ENCODE measurements at regions not wholly inside any gene's neighbourhood (a gene's known extent, or its start where the extent isn't known, plus 50 kb on each side); places are given as distances from the start of the nearest gene placed in this dataset.
"Not testable (repeated sequence)": the region's sequence is repeated elsewhere in the genome, so short reads cannot be mapped to it uniquely, and the experiment has no call there.

DNA sequence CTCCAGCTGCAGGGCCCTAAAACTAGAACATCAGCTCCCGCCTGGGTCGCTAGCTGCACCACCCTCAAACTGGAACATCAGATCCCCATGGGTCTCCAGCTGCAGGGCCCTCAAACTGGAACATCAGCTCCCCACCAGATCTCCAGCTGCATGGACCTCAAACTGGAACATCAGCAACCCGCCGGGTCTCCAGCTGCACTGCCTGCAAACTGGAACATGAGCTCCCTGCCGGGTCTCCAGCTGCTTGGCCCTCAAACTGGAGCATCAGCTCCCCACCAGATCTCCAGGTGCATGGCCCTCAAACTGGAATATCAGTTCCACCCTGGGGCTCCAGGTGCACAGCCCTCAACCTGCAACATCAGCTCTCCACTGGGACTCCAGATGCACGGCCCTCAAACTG lies 82.7 kb downstream of the TFRC start:
- not testable (repeated sequence) for DNase-seq

GRCh38 chr3:195996314-195996713 lies 85.6 kb downstream of the TFRC start:
- not testable (repeated sequence) for DNase-seq

- peak; percentile 78 for DNase-seq
These were observed 86.0 kb upstream of the TNK2 start for GRCh38 chr3:195994343-195994742.

GRCh38 chr3:195993671-195994070 lies 85.3 kb upstream of the TNK2 start:
- DNase-seq = not testable (repeated sequence)

GRCh38 chr3:195992956-195993595 lies 84.7 kb upstream of the TNK2 start:
- DNase-seq = not testable (repeated sequence)

DNA sequence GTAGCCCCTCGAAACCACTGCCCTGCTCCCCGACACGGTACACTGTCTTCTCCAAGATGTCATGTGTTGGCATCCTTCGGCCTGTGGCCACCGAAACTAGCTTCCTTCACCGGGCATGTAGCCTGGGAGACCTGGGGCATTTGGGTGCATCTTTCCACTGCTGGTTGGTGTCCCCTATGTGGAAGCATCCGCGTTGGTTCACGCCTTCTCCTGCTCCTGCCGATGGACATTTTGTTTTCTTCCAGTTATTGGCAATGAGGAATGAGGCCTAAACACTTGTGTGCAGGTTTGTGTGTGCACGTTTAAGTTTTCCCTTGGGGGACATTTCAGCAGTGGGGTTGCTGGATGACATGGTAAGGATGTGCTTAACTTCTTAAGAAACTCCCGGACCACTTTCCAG lies 83.6 kb upstream of the TNK2 start:
- not testable (repeated sequence) for DNase-seq

DNA sequence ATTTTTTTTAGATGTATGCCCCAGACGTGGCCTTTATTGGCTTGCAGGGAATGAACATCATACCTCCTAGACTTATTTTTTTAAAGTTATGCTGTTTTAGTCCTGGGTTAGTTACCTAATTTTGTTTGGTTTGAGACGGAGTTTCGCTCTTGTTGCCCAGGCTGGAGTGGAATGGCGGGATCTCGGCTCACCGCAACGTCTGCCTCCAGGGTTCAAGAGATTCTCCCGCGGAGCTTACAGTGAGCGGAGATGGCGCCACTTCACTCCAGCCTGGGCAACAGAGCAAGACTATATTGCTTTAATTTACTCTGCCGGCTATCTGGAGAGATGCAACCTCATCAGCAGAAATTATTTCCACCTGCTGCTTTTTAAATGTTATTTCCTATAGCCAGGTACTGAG lies 82.9 kb upstream of the TNK2 start:
- not testable (repeated sequence) for DNase-seq

- not testable (repeated sequence) for DNase-seq
These were observed 82.5 kb upstream of the TNK2 start for GRCh38 chr3:195990841-195991174.

DNA sequence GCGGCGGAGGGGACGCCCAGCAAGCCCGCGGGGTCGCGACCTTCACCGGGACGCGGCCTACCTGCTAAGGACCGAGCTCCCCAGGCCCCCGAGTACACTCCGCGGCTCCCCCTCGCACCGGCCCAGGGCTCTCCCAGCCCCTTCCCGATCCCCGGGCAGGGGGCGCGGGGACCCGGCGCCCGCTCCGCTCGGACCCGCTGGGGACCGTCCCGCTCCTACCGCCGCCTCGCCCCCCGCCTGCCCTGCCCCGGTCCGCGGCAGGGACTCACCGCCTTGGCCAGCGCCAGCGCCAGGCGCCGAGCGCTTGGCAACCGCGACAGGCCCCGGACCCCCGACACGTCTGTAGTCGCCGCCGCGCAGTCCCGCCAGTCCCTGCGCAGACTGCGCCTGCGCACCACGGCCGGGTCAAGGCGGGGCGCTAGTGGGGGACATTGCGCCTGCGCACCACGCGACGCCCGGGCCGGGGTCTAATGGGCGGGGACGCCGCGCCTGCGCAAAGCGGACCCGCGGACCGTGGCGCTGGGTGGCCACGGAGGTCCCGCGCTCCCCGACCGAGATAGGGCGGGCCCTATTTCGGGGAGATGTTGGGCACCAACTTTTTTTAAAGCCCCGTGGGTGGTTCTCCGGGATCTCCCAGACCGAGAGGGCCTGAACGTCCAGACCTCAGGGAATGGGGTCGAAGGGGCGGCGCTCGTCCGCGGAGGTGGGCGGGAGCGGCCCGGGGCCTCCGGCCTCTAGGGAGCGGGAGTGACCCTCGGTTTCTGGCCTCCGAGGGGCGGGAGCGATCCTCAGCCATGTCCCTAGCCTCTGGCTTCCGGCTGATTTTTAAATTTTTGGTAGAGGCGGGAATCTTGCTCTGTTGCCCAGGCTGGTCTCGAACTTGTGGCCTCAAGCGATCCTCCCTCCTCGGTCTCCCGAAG lies 81.8 kb upstream of the TNK2 start:
- DNase-seq = peak; percentile 99

DNA sequence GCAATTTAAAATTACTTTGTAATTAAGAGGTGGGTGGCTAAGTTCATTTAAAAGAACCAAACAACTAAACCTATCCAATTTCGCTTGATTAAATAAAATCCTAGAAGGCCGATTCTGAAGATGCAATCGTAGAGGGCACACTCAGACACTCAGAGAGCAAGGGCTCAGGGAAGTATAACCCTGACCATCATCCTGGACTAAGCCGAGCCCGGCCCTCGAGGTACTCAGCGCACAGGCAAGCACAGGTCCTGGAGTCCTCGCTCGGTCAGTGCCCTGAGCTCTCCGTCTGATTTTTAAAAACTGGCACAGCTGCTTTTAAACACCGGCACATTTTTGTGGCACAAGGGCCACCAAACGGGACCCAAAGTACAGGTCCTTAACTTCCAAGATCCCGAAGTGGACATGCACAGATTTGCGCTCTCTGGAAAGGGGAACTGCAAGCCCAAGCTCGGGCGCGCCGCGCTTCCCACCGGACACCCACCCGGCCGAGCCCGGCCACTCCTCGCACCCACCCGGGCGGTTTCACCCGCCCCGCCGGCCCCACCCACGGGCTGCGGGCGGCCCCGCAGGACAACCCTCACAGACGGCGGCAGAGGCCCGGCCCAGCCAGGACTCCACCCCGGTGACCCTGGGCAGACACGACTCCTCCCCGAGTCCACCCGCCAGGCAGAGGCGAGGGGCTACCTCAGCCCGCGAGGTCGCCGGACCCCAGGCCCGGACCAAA lies 81.0 kb upstream of the TNK2 start:
- DNase-seq = peak; percentile 38

DNA sequence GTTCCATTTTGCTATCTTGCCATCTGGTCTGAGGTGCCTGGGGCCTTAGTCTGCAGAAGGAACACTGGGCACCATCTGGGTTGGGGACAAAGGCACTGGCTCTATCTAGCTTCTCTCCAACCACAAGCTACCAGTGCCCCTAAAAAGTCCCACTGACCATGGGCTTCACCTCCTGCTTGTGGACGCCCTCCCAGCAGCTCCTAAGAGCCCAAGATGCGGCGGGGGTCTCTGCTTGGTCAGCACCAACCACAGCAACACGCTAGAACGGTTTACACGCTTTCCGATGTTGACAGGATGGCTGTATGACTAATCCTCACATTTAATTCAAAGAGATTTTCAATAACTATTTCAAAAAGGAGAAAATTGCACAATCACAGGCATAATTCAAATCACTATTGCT lies 80.4 kb upstream of the TNK2 start:
- DNase-seq = not testable (repeated sequence)

DNA sequence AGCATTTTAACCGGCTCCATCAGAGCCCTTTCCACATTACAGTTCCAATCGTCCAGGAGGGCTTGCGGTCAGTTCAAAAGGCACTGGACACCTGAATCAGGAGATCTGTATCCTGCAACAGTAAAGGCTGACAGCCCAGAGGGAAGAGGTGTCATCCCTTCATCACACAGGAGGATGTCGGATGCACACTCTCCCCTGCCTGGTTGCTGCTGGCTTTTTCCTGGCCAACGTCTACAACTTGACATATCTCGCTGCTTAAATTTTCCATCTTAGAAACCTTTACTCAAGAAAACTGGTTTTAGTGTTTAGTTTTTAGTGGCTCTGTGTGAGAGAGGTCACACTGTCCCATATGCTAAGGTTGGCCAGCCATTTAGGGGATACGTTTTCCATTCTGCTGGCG lies 78.7 kb upstream of the TNK2 start:
- not testable (repeated sequence) for DNase-seq

DNA sequence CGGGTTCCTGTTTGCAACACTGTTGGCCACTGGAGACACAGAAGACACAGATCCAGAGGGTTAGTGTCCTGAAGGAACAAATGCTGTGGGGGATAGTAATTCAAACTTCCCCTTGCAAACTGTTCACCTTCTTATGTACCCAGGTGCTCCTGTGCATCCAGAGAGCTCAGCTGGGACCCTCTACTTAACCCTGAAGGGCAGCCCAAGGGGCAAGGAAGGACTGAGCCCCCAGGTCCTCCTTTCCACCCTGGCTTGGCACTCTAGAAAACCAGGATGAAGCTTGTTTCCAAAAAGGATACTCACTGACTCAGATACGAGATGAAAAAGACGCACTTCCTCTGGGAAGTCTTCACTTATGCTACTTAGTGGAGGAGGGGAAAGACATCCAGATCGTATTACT lies 78.2 kb upstream of the TNK2 start:
- not testable (repeated sequence) for DNase-seq

- DNase-seq = not testable (repeated sequence)
These were observed 77.1 kb upstream of the TNK2 start for GRCh38 chr3:195985348-195985920.

DNA sequence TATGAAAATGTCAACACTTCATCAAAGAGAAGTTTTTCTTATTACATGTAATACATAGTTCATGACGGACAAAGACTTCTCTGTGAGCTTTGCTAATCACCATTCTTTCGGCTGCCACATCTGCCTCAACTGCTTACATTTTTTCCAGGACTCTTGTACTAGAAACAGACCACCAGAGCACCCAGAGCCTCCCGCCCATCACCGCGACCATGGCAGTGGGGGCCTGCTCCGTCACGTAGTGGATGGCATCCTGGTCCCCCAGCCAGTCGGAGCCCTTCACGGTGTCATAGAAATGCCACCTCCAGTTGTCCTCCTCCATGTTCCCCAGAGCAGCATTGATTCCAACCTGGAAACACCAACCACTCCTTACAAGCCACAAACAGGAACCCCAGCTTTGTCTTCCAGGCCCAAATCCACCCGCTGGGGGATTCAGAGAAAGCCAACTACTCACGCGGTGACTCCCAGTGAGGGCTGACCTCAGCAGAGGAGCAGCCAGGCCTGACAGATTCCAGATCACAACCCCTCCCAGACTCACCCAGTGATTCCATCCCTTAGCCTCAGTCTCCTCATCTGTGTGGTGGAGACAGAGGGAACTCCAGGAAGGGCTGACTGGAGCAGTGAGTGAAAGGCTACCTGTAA lies 76.2 kb upstream of the TNK2 start:
- not testable (repeated sequence) for DNase-seq

GRCh38 chr3:195983880-195984279 lies 75.5 kb upstream of the TNK2 start:
- DNase-seq = not testable (repeated sequence)

DNA sequence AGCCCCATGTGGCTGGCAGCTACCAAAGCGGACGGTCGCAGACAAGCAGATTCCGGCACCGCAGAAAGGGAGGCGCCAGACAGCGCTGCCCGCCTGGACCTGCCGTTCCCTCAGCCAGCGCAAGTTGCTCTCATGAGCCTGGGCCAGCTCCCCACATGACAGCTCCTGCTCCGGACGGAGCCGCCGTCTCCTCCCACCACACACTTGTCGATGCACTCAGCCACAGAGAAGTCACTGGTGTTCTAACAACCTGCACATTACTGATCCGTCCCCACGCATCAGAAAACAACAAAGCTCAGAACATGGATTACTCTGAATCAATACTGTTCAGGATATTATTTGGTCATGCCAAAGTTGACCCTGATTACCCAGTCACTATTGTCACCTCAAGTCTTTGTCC lies 74.4 kb upstream of the TNK2 start:
- not testable (repeated sequence) for DNase-seq

DNA sequence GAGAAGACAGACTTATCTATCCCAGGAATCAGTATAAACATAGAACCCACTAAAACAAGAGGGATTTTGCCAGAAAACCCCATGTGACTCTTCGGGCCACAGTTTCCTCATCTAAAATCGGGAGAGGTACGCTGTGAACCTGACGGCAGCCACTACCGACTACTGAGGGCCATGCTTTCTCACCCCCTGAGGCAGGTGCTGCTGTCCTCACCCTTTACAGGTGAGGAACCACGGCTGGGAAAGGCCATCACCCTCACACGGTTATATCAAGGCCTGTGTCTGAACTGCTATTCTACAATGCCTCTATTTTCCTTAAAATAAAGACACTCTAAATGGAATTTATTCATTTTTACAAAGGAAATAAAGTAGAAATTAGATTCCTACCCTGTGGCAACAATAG lies 73.4 kb upstream of the TNK2 start:
- not testable (repeated sequence) for DNase-seq

DNA sequence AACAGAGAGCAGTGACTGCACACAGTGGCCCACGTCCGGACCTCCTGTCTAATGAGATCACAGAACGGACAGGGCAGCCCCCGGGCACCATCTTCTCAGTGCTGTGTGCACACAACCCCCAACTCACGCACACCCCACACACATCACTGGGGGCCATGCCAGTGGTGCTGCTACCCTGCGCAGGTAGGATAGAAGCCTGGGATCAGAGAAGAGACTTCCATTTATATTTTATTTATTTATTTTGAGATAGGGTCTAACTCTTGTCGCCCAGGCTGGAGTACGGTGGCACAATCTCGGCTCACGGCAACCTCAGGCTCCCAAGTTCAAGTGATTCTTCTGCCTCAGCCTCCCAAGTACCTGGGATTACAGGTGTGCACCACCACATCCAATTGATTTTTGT lies 71.5 kb upstream of the TNK2 start:
- DNase-seq = not testable (repeated sequence)

- DNase-seq = not testable (repeated sequence)
These were observed 70.2 kb upstream of the TNK2 start for GRCh38 chr3:195978585-195978984.

DNA sequence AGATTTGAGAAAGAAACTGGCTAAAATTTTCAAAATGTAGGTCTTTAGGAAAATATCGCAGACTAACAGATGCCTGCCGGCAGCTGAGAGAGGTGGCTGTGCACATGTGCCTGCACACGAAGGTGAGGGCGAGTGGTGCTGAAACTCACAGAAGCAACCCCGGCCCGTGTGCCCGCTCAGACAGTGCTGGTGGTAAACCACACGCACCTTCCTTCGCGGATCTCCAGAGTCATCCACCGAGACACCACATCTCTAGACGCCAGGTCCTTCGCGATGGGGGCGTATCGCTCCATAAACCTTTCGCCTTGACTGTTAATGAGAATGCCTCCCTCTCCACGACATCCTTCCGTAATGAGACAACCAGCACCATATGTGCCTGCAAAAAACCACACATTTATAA lies 68.5 kb upstream of the TNK2 start:
- DNase-seq = not testable (repeated sequence)

GRCh38 chr3:195974281-195974680 lies 65.9 kb upstream of the TNK2 start:
- not testable (repeated sequence) for DNase-seq

- DNase-seq = not testable (repeated sequence)
These were observed 62.5 kb upstream of the TNK2 start for GRCh38 chr3:195970873-195971272.
